GM06990 (cell line): ENCODE measurements at regions not wholly inside any gene's neighbourhood (a gene's known extent, or its start where the extent isn't known, plus 50 kb on each side); places are given as distances from the start of the nearest gene placed in this dataset.
"Not testable (repeated sequence)": the region's sequence is repeated elsewhere in the genome, so short reads cannot be mapped to it uniquely, and the experiment has no call there.

ENCODE experiments used
- DNase-seq: peaks from one replicate; pipeline ENCODE4 v3.0.0-alpha.2; 2011; ENCODE audit not compliant: insufficient read length; ENCODE audit errors: extremely low read depth
- H3K27me3 ChIP-seq: replicated peaks from 2 replicates; pipeline ENCODE4 v1.6.0; 2011; ENCODE audit warnings: low read length; ENCODE audit not compliant: control insufficient read depth, insufficient read depth
- H3K36me3 ChIP-seq: 2 replicates; pipeline ENCODE4 v1.5.1; 2011; ENCODE audit warnings: low read length; ENCODE audit not compliant: control insufficient read depth, insufficient read depth
- H3K4me3 ChIP-seq: replicated peaks from 2 replicates; pipeline ENCODE4 v1.5.1; 2011; ENCODE audit warnings: low read depth, mild to moderate bottlenecking, control low read depth, low read length
- CTCF ChIP-seq: IDR thresholded peaks from 2 replicates; pipeline ENCODE4 v1.5.1; 2011; ENCODE audit warnings: low read length, control low read depth, mild to moderate bottlenecking, inconsistent platforms; ENCODE audit not compliant: insufficient read depth, poor library complexity, severe bottlenecking

- no peak for TF ChIP-seq CTCF
- DNase-seq: no peak
- H3K27me3 ChIP-seq: no peaks in the 10 kb centered on the region
- no peaks in the 10 kb centered on the region for H3K36me3 ChIP-seq
- no peak overlapping the region for H3K4me3 ChIP-seq
Measured at GRCh38 chr7:130789436-130789835, 55.4 kb upstream of the KLF14 start.

- Histone ChIP-seq H3K36me3 (no peaks in the 10 kb centered on the region), H3K27me3 (no peaks in the 10 kb centered on the region), H3K4me3 (no peak overlapping the region)
- DNase-seq: no peak
- TF ChIP-seq CTCF: no peak
Measured at GRCh38 chr7:130791746-130792145, 57.7 kb upstream of the KLF14 start.

GRCh38 chr7:130793855-130794618 is 60.0 kb upstream of the KLF14 start:
- Histone ChIP-seq H3K36me3 (no peaks in the 10 kb centered on the region), H3K4me3 (no peak overlapping the region), H3K27me3 (no peaks in the 10 kb centered on the region)
- no peak for TF ChIP-seq CTCF
- no peak for DNase-seq

GRCh38 chr7:130794619-130794922 is 60.6 kb upstream of the KLF14 start:
- no peak for DNase-seq
- TF ChIP-seq CTCF: no peak

GRCh38 chr7:130796425-130796824 is 62.4 kb upstream of the KLF14 start:
- H3K27me3 ChIP-seq, H3K36me3 ChIP-seq, DNase-seq, H3K4me3 ChIP-seq: not testable (repeated sequence)

More at GRCh38 chr7:130794619-130794922, 60.6 kb upstream of the KLF14 start:
- H3K4me3 ChIP-seq: no peak overlapping the region
- H3K36me3 ChIP-seq: no peaks in the 10 kb centered on the region
- H3K27me3 ChIP-seq: no peaks in the 10 kb centered on the region

GRCh38 chr7:130803127-130803526 is 69.1 kb upstream of the KLF14 start:
- H3K4me3 ChIP-seq: no peak overlapping the region
- no peak for TF ChIP-seq CTCF
- H3K36me3 ChIP-seq: no peaks in the 10 kb centered on the region
- no peak for DNase-seq
- no peaks in the 10 kb centered on the region for H3K27me3 ChIP-seq
